NCI-H524 treated with DMSO at 0.1 percent for 48 hours (cell line): ENCODE measurements at regions not wholly inside any gene's neighbourhood (a gene's known extent, or its start where the extent isn't known, plus 50 kb on each side); places are given as distances from the start of the nearest gene placed in this dataset.

Source experiments
- DNase-seq: peaks from one replicate; lab custom pipeline; 2025; lab: John Stamatoyannopoulos, UW

DNA sequence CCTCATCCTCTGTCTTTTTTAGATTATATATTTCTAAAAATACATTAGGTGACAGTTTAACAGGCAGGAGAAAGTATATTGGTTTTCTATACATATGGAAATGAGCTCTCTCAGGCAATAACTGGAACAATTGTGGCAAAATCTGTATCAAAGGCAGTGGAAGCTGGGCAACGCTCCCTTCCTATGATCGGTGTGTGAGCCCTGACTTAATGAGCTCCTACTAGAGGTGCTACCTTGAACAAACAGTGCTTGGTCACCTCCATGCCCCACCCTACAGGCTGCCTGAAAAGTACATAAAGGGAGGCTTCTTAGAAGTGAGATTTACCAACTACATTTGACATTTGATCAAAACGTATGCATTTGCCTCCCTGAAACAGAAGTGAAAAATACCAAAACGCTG, 185.3 kb downstream of the EFNB2 start:
- DNase-seq = no peak

DNA sequence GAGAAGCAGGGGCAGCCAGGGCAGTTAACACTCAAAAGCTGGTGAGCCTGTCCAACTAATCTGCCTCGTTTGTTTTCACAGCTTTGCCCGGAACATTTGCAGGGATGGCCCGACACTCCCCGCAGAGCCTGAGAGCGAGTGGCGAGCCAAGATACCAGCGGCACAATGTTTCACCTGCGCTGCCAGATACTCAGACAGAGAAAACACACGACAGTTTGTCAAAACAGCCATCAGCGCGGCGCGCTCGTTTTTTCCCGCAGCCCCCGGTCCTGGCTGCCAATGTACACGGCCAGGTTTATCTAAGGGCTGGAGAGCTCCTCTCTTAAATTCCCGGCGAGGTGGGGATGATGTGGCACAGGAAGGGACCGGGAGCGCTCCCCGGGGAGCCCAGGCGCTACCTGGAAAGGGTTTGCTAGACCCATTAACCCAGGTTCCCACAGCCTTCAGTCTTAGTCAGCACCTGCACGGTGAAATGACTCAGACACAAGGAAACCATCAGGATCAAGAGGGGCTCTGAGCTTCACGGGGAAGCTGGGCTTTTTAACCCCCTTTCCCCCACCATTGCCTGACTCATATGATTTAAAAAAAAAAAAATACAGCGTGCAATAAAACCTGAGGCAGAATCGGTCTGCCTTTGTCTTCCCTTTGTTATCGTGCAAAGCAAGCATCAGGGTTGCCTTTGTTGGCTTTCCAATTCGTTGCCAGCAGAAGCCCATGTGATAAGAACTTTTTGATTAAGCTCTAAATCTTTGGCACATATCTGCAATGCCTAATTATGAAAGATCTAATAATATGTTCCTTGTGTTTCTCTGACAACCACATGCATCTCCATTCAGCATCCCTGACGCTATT, 186.2 kb downstream of the EFNB2 start:
- no peak for DNase-seq

DNA sequence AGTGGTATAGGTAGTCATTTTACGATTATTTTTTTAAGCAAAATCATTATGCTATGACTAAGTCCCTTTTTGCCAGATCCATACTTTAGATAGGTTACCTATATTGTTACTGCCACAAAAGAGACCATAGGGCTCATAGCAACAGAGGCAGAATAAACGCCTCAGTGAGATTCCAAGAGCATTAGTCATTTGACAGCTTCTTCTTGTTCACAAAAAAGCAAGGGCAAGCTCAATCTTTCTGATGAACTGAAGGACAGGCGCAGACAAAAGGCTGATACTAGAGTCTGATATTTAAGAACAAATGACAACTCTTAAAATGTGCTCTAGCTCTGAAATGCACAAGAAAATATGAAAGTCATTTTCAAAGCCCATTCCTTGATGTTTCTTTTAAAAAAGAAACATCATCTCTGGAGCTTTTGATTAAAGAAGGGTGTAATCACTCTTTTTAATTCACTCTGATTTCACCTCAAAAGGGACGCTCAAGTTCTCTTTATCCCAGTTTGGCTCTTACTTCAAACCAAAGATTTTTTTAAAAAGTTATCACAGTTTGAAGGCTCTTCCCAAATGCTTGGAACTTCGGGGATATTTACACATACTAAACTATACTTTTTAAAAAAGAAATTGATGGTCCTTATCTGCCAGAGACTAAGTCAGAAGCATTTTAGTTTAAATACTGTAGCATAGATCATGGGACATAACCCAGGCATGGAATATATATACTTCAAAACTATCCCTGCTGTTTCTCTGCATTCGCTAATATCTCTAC, 187.2 kb downstream of the EFNB2 start:
- DNase-seq = no peak

DNA sequence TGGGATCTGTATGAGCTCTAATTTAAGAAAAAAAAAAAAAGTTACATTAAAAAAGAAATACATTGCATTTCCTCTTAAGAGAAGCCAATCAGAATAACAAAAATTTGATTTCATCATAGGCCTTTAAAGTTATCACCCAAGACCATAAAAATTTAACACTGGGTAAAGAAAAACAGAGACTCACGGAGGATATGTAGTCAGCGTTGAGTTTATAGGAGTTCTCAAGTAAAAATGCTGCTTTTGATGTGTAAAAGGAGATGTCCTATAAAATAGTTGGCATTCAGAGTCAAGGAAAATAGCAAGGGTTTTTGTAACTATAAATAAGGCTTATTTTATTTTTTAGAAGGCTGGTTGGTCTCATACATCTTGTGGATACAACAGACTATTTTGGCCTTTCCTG, 191.1 kb downstream of the EFNB2 start:
- DNase-seq = no peak

DNA sequence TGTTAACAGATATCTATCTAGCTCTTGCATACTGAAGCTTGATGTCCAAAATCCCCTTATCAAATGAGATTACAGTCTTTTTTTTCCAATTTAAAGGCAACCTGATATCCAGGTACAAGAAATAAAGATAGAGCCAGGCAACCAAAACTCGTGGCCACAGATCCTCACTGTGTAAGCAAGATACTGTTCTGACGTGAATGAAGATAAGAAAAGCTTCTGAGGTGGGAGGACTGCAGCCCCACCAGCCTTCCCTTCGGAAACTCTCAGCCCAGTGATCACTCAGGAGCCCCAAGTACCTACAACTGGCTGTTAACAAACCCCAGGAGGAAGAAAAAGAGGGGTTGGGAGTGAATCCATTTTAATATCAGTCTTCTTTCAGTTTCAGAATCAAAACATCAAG, 191.6 kb downstream of the EFNB2 start:
- no peak for DNase-seq

DNA sequence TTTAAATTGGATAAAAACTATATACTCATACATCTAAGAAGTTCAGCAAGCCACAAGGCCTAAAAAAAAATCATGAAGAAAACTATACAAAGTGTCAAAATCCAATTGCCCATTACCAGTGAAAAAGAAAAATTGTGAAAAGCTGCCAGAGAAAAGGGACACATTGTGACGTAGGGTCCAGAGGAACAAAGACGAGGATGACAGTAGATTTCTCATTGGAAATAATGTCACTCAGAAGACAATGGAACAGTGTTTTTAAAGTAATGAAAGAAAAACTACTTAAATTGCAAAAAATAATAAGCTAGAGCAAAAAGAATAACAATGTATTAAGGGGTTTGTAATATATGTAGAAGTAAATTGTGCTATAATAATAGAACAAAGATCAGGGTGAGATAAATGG, 195.2 kb downstream of the EFNB2 start:
- DNase-seq = no peak

DNA sequence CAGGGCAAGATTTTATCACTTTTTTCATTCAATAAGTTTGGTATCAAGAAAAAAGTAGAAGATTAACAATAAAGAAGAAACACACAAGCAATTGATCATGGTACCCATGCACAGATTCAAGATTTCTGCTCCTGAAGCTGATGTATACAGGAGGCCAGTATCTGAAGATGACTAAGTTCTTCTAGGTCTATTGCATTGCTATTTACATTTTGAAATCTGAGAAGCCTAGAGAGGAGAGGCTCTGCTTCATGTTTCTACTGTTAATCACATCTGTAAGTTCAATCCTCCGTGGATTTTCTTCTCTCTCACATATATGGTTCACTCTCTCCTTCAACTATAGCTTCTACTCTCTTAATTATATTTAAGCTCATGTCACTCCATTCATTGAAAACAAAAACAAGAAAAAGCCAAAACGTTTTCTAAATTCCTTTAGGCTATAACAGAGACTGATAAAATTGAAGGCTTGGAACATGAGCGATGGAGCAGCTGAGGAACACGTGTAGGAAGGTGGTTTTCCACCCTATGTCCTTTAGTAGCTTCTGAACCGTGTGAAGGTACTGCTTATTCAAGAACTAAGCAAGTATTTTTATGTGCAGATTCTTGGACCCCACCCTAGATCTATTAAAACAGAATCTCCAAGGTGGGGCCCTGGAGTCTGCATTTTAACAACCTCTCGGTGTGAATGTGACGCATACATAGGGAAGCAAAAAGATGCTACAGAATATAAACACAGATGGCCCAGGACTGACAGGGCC, 198.2 kb downstream of the EFNB2 start:
- DNase-seq = no peak

DNA sequence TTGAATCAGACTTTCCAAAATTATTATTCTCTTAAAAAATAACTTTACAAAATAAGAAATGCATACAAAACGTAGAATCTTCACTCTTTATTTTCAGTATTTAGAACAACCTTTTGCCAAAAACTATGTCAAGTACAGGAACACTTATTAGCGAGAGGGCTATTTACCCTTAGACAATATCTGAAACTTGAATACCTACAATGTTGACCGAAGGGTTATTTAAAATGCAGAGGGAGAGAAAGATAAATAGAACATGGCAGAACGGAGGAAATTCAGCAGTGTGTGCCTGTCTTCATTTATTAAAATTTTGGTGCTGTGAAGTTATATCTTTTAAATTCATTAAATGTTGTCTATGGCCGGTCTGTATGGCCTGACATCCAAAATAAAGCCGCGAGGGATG, 198.8 kb downstream of the EFNB2 start:
- no peak for DNase-seq

DNA sequence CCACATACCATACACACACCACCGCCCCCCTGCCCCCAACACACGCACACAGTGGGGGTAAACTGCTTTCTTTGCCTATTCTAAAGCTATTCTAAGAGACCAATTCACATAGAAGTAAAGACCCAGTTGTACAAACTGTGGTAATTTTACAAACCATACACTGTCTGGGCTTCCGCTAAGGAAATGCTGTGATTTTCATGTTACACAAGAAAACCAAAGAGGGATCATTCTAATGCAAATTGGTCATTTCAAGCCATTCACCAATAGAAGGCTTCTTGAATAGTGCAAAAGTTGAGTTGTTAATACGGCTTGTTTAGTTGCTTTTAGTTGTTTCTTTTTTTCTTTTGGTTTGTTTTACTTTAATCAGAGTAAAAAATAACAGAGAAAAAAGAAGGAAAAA, 202.8 kb downstream of the EFNB2 start:
- no peak for DNase-seq

DNA sequence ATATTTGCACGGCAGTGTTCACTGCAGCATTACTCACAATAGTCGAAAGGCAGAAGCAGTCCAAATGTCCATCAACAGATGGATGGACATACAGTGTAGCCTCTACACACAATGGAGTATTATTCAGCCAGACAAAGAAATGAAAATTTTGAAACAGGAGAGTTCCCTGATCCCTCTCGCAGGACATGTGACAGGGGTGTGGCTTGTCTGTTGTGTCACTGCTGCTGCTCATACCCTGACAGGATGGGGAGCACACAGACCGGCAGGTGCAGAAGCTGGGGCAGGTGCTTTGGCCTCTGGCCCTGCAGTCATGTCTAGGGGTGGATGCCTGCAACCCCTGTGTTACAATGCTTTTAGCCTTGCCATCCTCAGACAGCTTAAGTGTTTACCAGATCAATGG, 204.3 kb downstream of the EFNB2 start:
- DNase-seq = no peak

DNA sequence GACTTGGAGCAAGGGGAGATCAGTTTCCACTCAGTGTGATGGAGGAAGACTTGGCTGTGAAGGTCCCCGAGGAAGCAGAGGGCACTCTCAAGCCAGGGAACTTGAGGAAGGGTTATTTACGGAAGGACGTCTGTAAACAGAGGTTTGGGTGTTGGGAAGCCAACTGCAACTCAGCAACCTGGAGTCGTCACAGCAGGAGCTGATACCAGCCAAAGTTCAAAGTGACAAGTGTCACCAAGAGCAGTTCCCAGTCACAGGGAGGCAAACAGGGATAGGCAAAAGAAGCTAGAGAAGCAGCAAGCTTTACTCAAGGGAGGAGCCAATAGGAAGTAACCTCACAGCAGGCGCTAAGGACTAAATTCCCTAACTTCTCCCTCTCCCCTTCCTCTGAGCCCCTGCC, 205.5 kb downstream of the EFNB2 start:
- DNase-seq = no peak

DNA sequence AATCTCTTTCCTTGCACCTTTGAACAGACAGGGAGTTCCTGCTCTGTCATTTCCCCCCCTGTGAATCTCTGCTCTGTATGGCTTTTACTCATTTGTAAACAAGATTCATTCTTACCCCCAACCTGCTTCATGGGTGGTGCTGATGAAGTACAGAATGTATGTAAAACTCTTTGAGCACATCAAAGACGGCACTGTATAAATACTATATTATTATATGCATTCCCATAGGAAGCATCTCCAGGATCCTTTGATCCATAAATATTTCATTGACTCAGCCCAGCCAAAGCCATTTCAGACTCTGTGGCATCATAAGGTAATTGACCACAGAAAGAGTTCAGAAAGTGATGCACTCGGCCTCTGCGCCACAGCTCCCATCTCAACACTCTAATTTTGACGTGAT, 208.7 kb downstream of the EFNB2 start:
- no peak for DNase-seq

DNA sequence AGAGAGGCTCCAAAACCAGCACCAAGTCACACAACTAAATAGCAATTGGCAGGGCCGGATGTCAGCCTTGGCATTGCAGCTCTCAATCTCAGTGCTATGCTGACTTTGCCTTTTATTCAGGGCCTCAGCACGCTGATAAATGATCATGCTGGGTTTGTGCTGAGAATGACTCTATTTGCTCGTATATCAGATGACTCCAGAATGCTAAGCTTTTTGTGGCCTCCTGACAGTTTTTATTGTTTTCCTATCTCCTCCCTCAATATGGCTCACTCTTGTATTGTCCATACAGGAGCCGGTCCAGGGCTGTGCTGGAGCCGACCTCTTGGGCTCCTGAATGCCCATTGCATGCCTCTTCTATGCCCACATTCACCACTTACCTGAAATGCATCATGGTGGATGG, 211.0 kb downstream of the EFNB2 start:
- DNase-seq = no peak

DNA sequence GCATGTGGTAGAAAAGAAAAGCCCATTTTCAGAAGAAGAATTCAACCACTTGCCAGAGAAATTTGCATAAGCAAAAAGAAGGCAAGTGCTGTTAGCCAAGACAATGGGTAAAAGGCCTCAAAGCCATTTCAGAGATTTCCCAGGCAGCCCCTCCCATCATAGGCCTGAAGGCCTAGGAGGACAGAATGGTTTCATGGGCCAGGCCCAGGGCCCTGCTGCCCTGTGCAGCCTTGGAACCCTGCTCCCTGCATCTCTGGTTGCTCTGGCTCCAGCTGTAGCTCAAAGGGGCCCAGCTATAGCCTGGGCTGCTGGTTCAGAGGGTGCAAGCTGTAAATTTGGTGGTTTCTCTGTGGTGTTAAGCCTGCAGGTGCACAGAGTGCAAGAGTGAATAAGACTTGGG, 212.8 kb downstream of the EFNB2 start:
- no peak for DNase-seq

DNA sequence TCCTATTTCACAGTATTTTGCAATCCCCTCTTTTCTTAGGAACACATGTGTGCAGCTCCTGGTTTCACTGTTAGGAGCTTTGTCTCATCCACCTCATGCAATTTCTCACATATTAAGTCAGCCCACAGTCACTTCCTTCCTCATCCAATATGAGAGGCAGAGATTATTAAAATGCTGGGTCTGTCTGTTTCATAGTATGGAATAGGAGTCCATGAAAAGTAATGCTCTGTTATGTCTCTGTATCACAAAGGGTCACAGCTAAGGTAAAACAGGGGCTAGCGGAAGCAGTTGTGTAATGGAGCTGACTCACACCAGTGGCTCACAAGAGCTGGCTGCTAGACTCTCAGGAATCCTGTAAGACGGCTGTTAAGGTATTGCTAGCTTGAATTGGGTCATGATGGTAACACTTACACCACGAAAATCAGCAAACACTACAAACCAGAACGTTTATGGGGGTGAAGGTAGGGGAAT, 216.5 kb downstream of the EFNB2 start:
- no peak for DNase-seq

DNA sequence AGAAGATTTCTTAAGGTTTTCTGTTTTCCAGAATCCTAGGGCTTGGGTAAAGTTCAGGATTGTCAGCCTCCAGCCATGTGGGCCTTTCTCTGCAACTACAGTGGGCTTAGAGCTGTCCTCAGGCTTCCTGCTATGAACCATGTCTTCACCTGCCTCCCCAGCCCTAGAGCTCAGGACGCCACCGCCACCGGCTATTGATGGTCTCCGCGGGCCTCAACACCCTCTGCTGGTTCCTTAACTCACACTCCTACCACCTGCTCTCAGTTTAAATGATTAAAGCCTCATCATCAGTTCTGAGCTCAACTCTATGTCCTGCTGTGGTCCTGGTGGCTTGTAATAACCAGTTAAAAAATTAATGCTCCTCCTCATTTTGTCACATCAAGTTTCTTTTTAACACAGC, 221.0 kb downstream of the EFNB2 start:
- DNase-seq = no peak

DNA sequence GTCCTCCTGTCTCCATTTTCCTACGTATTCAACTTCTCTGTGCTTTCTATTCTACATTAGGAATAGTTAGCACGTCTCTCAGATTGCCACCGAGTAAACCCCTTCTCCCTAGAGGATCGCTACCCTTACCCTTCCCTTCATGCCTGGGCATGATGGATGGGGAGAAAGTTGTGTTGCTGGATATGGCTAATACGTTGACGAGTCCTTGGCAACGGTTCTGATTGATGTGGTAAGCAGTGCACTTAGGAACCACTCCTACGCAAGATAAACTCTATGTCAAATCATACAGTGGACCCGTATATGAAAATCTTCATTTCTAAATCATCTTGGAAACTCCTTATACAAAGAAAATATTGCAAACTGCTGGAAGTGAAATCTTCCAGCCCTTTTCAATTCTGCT, 224.5 kb downstream of the EFNB2 start:
- no peak for DNase-seq

DNA sequence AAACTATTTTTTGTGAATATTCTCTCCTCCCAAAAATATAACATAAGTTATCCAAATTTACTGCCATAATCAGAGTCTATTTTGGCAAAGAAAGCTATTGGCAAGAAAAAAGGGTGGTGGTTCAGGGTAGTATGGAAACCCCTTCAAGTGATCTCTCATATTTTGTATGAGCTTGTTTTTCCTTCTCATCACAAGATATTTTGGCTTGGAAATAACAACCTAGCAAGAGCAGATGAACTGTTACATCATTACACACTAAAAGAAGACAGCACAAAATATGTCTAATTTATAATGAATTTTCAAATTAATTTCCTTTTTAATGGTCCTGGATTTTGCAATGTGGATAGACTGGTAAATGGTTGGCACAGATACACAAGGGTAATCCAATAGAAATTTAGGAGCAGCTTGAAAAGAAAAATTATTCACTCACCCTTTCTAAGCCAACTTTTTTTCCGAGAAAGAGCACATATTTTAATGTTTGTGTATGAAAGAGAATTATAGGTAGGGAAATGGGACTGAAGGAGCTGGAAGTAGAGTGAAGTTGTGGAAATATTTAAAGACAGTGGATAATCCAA, 225.1 kb downstream of the EFNB2 start:
- DNase-seq = no peak

DNA sequence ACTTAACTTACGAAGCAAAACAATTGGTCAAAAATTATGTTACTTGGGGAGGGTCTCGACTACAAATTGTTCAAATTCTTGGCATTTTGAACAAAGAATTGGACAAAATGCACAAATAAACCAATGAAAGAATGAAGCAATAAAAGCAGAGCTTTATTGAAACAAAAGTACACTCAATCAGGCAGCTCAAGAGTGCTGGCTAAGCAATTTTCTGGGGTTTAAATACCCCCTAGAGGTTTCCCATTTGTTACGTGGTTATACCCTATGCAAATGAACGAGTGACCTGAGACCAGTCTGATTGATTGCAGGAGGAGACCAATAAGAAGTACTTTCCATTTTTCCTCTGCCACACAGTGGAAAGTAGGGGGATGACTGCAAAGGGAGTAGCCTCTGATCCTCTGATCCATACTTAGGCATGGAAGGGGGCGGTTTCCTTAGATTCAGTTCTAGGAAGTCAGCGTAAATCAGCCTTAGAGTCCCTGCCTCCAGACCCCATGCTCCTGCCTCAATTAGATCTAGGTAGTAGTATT, 228.6 kb downstream of the EFNB2 start:
- no peak for DNase-seq

DNA sequence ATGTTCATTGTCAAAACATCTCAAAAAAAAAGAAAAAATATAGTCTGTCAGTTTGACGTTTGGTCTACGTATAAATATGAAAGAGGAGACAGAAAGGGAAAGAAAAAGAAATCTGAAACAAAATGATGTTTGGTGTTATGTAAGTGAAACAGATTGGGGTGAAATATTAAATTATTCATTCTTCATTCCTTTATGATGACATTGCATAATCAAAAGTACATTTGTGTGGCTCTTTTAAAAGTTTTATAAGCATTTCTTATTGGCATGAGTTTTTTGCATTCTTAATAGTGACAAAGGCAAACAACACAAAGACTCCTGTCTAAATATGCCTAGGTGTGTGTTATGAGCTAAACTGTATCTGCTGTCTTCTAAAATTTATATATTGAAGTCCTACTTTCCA, 232.6 kb downstream of the EFNB2 start:
- no peak for DNase-seq

DNA sequence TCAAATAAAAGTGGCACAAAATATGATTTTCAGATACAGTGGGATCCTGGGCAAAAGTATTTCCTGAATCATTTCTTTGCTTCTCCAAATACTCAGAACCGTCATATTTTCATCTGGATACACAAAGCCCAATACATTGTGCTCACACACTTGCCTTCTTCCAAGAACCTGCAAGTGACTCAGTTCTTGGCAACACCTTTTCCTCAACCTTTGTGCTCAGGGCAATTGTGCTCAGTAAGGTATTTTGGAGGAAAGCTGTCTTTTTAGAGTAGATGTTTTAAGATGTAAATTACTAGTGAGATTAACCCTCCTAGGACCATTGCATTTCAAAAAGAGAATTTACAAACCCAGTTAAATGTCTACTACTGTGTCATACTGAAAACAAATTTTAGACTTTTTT, 233.5 kb downstream of the EFNB2 start:
- DNase-seq = no peak

DNA sequence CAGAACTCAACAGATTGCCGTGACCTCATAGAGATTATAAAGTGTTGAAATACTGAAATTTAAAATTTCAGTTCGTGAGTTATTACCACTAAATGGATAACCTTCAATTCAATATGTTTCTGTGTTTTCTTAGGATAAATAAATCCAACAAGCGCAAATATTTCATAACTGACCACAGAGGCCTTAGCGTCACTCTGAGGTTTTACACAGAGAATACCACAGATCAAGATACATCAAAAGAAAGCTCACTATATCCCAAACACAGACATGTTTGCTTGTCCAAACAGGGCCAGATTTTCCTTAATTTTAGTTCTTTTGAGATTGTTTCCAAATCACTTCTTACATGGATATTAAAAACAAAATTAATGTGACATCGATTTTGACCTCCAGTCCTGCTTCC, 235.8 kb downstream of the EFNB2 start:
- no peak for DNase-seq
